ENCODE measurements at regions not wholly inside any gene's neighbourhood (a gene's known extent, or its start where the extent isn't known, plus 50 kb on each side); places are given as distances from the start of the nearest gene placed in this dataset.

DNA sequence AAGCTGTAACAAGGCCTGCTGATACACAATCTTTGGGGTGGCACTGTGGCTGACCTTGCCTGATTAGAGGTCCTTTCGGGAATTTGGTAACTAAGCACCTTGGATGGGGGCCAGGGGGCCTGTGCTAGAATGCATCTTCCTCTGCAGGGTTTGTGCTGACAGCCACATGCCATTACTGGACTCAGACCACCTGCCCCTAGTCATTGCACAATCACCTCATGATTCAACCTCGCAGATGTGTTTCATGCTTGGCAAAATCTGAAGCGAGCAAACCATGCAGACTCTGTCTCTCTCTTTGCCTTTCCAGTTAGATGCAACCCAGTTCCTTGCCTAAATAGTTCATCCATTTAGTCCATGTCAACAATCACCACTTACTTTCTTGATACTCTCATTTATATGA is 96.5 kb upstream of the ERCC6L2 start:
- TF ChIP-seq, protein P1, sequence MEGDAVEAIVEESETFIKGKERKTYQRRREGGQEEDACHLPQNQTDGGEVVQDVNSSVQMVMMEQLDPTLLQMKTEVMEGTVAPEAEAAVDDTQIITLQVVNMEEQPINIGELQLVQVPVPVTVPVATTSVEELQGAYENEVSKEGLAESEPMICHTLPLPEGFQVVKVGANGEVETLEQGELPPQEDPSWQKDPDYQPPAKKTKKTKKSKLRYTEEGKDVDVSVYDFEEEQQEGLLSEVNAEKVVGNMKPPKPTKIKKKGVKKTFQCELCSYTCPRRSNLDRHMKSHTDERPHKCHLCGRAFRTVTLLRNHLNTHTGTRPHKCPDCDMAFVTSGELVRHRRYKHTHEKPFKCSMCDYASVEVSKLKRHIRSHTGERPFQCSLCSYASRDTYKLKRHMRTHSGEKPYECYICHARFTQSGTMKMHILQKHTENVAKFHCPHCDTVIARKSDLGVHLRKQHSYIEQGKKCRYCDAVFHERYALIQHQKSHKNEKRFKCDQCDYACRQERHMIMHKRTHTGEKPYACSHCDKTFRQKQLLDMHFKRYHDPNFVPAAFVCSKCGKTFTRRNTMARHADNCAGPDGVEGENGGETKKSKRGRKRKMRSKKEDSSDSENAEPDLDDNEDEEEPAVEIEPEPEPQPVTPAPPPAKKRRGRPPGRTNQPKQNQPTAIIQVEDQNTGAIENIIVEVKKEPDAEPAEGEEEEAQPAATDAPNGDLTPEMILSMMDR (IDR thresholded peaks at IDR 0.05; ENCODE audit: insufficient read depth, low read depth, low read length, missing control alignments): no peak
- no peak for DNase-seq (ENCODE audit: low read depth)

GRCh38 chr9:95777136-95777535 is 98.4 kb upstream of the ERCC6L2 start:
- H3K4me3 ChIP-seq (ENCODE audit: low read depth, low read length): no peak overlapping the region
- no peak for DNase-seq (ENCODE audit: low read depth)
- TF ChIP-seq, protein P1 (IDR thresholded peaks at IDR 0.05; ENCODE audit: insufficient read depth, low read depth, low read length, missing control alignments): no peak

More for the DNA sequence above, 96.5 kb upstream of the ERCC6L2 start:
- no peak overlapping the region for H3K4me3 ChIP-seq (ENCODE audit: low read depth, low read length)

DNA sequence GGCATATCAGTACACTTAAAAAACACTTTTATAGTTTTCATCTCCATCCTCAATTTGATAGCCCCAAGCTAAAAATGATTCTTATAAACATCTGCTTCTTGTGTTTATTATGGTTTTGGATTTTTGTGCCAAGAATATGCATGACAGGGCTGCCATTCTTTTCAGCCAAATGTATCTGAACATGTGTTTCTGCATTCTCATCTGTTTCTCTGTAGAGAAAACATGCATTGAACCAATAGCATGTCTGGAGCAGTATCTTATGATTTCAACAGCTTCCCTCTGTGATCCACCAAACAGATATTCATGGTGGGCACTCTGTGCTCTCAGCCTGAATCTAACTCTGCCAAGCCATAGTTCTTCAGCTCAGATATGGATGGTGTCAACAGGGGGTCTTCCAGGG is 99.3 kb upstream of the ERCC6L2 start:
- TF ChIP-seq, protein P1 (IDR thresholded peaks at IDR 0.05; ENCODE audit: insufficient read depth, low read depth, low read length, missing control alignments): no peak
- no peak overlapping the region for H3K4me3 ChIP-seq (ENCODE audit: low read depth, low read length)
- DNase-seq (ENCODE audit: low read depth): no peak

DNA sequence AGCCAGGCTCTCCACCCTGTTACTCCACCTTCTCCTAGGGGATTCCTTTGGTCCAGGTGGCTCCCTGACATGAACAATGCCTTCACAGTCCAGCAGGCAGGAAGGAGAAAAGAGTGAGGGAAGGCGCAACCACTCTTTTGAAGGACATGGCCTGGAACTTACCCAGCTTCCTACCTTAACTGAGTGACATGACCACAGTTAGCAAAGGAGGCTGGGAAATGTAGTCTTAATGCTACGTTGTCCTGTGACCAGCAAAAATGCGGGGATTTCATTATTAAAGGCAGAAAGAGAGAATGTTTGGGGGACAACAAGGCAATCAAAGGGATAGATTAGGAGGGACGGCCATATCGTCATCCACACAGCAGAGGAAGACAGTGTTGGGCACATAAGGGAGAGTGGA is 100.3 kb upstream of the ERCC6L2 start:
- DNase-seq (ENCODE audit: low read depth): no peak
- no peak overlapping the region for H3K4me3 ChIP-seq (ENCODE audit: low read depth, low read length)
- TF ChIP-seq, protein P1 (IDR thresholded peaks at IDR 0.05; ENCODE audit: insufficient read depth, low read depth, low read length, missing control alignments): no peak

- no peak overlapping the region for H3K4me3 ChIP-seq (ENCODE audit: low read depth, low read length)
- DNase-seq (ENCODE audit: low read depth): no peak
- TF ChIP-seq, protein P1 (IDR thresholded peaks at IDR 0.05; ENCODE audit: insufficient read depth, low read depth, low read length, missing control alignments): no peak
Observed at GRCh38 chr9:95773053-95773418, 102.5 kb upstream of the ERCC6L2 start.

- H3K4me3 ChIP-seq (ENCODE audit: low read depth, low read length): no peak overlapping the region
- TF ChIP-seq, protein P1 (IDR thresholded peaks at IDR 0.05; ENCODE audit: insufficient read depth, low read depth, low read length, missing control alignments): no peak
- DNase-seq (ENCODE audit: low read depth): no peak
Observed at GRCh38 chr9:95772320-95773052, 103.0 kb upstream of the ERCC6L2 start.

Data from GM12865 (cell line).